ENCODE measurements at regions not wholly inside any gene's neighbourhood (a gene's known extent, or its start where the extent isn't known, plus 50 kb on each side); places are given as distances from the start of the nearest gene placed in this dataset.

DNA sequence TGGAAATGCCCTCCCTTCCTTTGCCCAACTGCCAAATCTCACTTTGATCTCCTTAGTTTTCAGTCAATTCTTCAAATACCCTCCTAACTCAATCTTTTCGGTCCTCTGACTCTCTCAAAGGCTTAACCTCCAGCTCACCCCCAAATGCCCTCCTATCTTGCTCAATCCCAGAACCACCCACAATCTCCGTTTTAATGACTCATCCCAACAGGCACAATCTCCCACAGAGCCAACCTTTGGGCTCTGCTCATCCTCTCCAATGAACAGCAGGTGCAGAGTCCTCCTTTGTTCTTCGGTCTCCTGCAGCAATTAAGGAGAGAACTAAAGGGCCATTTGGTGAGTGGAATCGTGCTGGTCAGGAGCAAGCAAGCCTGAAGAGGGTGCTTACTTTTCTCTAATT is 366.1 kb upstream of the CRIM1 start:
- no peak overlapping the region for H3K4me3 ChIP-seq (ENCODE audit: low read length)
- TF ChIP-seq, protein P1, sequence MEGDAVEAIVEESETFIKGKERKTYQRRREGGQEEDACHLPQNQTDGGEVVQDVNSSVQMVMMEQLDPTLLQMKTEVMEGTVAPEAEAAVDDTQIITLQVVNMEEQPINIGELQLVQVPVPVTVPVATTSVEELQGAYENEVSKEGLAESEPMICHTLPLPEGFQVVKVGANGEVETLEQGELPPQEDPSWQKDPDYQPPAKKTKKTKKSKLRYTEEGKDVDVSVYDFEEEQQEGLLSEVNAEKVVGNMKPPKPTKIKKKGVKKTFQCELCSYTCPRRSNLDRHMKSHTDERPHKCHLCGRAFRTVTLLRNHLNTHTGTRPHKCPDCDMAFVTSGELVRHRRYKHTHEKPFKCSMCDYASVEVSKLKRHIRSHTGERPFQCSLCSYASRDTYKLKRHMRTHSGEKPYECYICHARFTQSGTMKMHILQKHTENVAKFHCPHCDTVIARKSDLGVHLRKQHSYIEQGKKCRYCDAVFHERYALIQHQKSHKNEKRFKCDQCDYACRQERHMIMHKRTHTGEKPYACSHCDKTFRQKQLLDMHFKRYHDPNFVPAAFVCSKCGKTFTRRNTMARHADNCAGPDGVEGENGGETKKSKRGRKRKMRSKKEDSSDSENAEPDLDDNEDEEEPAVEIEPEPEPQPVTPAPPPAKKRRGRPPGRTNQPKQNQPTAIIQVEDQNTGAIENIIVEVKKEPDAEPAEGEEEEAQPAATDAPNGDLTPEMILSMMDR (conservative IDR thresholded peaks at IDR 0.05; ENCODE audit: low read length) = no peak
- no peak for DNase-seq (ENCODE audit: low read depth)

DNA sequence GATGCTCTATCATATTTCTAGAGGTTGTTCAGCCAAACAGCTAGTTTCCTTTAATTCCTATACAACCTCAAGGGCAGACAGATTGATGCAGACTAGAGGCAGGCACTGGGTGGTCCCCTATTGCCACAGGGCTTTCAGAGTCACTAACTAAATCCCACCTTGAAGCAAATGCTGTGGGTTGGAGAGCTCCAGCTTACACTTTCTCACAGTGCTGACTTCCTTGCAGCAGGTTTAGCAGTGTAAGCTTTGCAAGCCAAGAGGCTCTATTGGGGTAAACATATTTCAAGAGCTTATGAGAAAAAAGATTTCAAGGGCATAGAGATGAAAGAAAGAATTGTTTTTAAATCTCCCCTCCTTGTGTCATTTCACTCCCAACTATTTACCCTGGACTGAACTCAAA is 366.5 kb upstream of the CRIM1 start:
- TF ChIP-seq, protein P1 (conservative IDR thresholded peaks at IDR 0.05; ENCODE audit: low read length) = no peak
- DNase-seq (ENCODE audit: low read depth) = no peak
- H3K4me3 ChIP-seq (ENCODE audit: low read length) = no peak overlapping the region

DNA sequence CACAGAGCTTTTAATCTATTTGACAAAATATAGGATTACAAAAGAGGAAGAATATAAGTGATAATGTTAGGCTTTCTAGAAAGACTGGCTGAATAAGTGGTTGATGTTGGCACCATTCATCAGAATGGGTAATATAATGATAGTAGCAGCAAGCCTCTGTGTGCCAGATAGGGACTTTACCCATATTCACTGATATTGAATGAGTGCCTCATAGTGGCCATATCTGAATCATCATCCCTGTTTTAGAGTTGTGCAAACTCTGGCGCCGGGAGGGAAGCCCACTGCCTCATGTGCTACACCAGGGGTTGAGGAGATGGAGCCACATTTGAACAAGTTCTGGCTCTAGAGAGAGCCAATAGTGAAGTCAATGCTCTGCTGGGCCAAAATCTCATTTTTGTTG is 368.7 kb upstream of the CRIM1 start:
- DNase-seq (ENCODE audit: low read depth) = no peak
- TF ChIP-seq, protein P1 (conservative IDR thresholded peaks at IDR 0.05; ENCODE audit: low read length) = no peak
- H3K4me3 ChIP-seq (ENCODE audit: low read length) = no peak overlapping the region

DNA sequence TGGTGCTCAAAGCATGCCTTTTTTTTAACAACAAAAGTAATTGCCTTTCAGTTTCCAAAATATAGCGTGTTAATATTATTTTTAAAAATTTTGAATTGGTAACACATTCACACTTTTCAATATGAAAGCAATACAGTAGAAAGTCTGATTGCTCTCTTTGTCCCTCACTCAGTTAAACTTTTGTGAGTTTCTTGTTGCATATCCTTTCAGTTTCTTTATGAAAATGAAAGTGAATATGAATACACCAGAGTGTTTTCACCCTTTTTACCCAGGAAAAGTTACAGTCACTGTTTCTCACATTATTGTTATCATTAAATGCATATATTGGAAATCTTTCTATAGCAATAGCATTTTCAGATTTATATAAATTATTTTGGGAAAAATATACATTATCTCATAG is 377.4 kb upstream of the CRIM1 start:
- H3K4me3 ChIP-seq (ENCODE audit: low read length) = no peak overlapping the region
- TF ChIP-seq, protein P1 (conservative IDR thresholded peaks at IDR 0.05; ENCODE audit: low read length) = no peak
- no peak for DNase-seq (ENCODE audit: low read depth)

DNA sequence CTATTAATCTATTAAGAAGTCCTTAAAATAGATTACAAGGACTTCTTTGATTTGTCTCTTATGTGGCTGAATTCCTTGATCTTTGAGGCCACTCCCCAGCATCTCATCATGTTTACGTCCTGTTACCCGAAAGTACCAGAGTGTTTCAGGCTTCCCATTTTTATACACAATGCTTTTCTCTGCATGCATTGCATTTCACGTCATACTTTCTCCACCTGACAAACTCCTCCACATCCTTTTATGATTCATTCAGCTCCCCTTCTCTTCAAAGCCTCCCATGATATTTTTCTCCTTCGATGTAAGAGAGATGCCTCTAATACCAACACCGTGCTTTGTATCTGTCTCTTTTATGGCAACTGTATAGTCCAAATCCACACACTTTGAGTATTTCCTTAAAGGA is 379.0 kb upstream of the CRIM1 start:
- no peak for DNase-seq (ENCODE audit: low read depth)
- no peak overlapping the region for H3K4me3 ChIP-seq (ENCODE audit: low read length)
- TF ChIP-seq, protein P1 (conservative IDR thresholded peaks at IDR 0.05; ENCODE audit: low read length) = no peak

DNA sequence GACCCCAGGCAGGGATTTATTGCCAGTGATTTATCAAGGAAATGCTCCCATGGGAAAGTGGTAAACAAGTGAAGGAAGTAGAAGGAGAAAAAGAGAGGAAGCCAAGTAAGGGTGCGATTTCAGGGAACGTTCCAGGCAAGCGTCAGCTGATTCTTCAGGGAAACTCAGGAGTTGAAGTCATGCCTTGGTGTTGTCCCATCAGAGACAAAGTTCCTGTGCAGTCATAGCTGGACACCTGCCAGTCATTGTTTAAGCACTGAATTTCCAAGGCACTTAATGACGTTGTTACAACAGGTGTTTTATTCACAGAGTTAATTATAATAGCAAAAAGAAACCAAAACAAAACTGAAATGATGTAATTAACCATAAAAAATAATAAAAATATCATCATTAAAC is 381.8 kb upstream of the CRIM1 start:
- H3K4me3 ChIP-seq (ENCODE audit: low read length) = no peak overlapping the region
- no peak for DNase-seq (ENCODE audit: low read depth)
- TF ChIP-seq, protein P1 (conservative IDR thresholded peaks at IDR 0.05; ENCODE audit: low read length) = no peak

DNA sequence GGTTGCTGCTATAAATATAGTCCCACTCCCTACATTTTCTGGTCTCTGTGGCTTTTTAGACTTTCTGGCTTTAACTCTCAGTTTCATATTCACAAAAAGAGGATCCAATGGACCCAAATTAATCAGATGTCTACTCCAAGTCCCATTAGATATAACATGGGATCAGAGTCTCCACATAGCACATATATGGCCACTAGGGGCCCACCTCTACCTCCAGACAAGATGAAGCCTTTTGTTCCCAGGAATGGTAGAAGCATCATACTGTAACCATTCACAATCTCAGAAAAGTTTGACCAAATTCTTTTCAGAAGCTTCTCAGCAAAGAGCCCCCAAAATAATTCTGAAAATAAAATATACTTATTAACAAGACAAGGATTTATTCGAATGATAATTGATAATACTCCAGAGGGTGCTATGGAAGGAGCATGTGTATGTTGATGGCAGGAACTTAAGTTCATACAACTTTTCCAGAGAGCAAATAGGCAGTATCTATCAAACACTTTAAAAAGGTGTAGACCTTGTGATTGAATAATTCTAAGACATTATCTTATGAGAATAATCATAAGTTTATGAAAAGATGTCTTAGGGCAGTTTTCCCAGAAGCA is 382.3 kb upstream of the CRIM1 start:
- DNase-seq (ENCODE audit: low read depth) = peak; percentile 50
- H3K4me3 ChIP-seq (ENCODE audit: low read length) = no peak overlapping the region
- TF ChIP-seq, protein P1 (conservative IDR thresholded peaks at IDR 0.05; ENCODE audit: low read length) = peak; percentile 73

Data from AG10803 (cell line).